Brain microvascular endothelial cell (primary cell): ENCODE measurements at regions not wholly inside any gene's neighbourhood (a gene's known extent, or its start where the extent isn't known, plus 50 kb on each side); places are given as distances from the start of the nearest gene placed in this dataset.

Experiments used
- DNase-seq: peaks from one replicate; pipeline ENCODE4 v3.0.0-alpha.2; 2020
- H3K27ac ChIP-seq: fragments of 250-450 bp; sonication (Bioruptor Pico); 2 replicates; pipeline ENCODE4 v1.5.1; 2020; ENCODE audit warnings: mild to moderate bottlenecking, moderate library complexity
- H3K27me3 ChIP-seq: fragments of 250-450 bp; sonication (Bioruptor Pico); replicated peaks from 2 replicates; pipeline ENCODE4 v1.5.1; 2020; ENCODE audit warnings: mild to moderate bottlenecking
- H3K36me3 ChIP-seq: fragments of 250-450 bp; sonication (Bioruptor Pico); replicated peaks from 2 replicates; pipeline ENCODE4 v1.5.1; 2020; ENCODE audit warnings: mild to moderate bottlenecking
- H3K4me3 ChIP-seq: 2 replicates; pipeline ENCODE4 v1.5.1; 2011; ENCODE audit warnings: low read depth, mild to moderate bottlenecking, control low read depth, low read length, moderate library complexity
- in situ Hi-C: cut with HindIII; loops from 2 replicates; pipeline ENCODE4 v1.10.0; 2017; ENCODE audit warnings: low sequenced_read_pairs, low pct_ligation_motif_present
- TF ChIP-seq, protein P1 (sequence below): IDR thresholded peaks from 2 replicates; pipeline ENCODE4 v1.5.1; 2011; ENCODE audit warnings: low read depth, mild to moderate bottlenecking, moderate library complexity, low read length, control low read depth, inconsistent platforms; ENCODE audit errors: missing control alignments

GRCh38 chr16:80007231-80007630, 406.7 kb upstream of the MAF start:
- Histone ChIP-seq H3K27ac (no peak overlapping the region), H3K36me3 (no peaks in the 10 kb centered on the region), H3K4me3 (no peak overlapping the region), H3K27me3 (no peaks in the 10 kb centered on the region)
- in situ Hi-C loops, result no loop called here
- TF ChIP-seq, protein P1, sequence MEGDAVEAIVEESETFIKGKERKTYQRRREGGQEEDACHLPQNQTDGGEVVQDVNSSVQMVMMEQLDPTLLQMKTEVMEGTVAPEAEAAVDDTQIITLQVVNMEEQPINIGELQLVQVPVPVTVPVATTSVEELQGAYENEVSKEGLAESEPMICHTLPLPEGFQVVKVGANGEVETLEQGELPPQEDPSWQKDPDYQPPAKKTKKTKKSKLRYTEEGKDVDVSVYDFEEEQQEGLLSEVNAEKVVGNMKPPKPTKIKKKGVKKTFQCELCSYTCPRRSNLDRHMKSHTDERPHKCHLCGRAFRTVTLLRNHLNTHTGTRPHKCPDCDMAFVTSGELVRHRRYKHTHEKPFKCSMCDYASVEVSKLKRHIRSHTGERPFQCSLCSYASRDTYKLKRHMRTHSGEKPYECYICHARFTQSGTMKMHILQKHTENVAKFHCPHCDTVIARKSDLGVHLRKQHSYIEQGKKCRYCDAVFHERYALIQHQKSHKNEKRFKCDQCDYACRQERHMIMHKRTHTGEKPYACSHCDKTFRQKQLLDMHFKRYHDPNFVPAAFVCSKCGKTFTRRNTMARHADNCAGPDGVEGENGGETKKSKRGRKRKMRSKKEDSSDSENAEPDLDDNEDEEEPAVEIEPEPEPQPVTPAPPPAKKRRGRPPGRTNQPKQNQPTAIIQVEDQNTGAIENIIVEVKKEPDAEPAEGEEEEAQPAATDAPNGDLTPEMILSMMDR, result no peak
- no peak for DNase-seq

- in situ Hi-C loops, result no loop called here
- DNase-seq, result peak; percentile 84
- TF ChIP-seq, protein P1, result no peak
- Histone ChIP-seq H3K36me3 (no peaks in the 10 kb centered on the region), H3K4me3 (no peak overlapping the region), H3K27me3 (no peaks in the 10 kb centered on the region), H3K27ac (peak overlapping the region; percentile 46)
Observed at GRCh38 chr16:80006241-80007215, 406.0 kb upstream of the MAF start.

DNA sequence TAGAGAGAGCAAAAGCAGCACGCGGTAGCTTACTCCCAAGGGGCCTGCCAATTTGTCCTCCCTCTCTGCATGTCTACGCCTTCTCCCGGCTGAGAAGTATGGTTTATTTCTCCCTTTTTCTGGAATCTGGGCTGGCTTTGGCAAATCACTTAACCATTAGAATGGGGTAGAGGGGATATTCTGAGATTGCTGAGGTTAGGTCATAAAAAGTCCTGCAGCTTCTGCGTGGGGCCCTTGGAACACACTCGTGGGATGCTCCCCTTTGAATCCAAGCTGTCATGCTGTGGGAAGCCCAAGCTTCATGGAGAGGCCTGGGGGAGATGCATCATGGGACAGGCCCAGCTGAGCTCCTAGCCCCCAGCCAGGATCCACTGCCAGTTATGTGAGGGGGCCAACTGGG, 403.6 kb upstream of the MAF start:
- H3K4me3 ChIP-seq, result no peak overlapping the region
- H3K27me3 ChIP-seq, result no peaks in the 10 kb centered on the region
- no peak for DNase-seq
- H3K36me3 ChIP-seq, result no peaks in the 10 kb centered on the region
- TF ChIP-seq, protein P1, result no peak
- H3K27ac ChIP-seq, result no peak overlapping the region
- in situ Hi-C loops, result no loop called here

- Histone ChIP-seq H3K27me3 (no peaks in the 10 kb centered on the region), H3K36me3 (no peaks in the 10 kb centered on the region), H3K4me3 (no peak overlapping the region), H3K27ac (no peak overlapping the region)
- in situ Hi-C loops, result no loop called here
- TF ChIP-seq, protein P1, result no peak
- no peak for DNase-seq
Observed at GRCh38 chr16:80002261-80002660, 401.7 kb upstream of the MAF start.

DNA sequence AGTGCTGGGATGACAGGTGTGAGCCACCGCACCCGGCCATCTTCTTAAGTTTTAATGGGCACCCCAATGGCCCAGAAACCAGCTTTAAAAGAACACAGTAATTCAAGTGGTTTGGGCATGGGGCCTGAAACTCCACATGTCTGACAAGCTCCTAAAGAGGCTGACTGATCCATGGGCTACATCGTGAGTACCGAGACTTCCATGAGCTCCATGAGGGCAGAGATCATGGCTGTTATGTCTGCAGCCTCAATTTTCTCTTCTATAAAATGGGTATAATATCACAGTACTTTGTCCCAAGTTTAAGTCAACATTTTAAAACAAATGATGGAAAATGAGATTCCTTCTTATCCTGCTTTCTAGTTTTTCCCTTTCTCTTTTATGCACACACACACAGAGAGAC, 397.6 kb upstream of the MAF start:
- no peaks in the 10 kb centered on the region for H3K36me3 ChIP-seq

More for the DNA sequence above, 397.6 kb upstream of the MAF start:
- TF ChIP-seq, protein P1, result no peak
- Histone ChIP-seq H3K4me3 (no peak overlapping the region), H3K27ac (no peak overlapping the region), H3K27me3 (no peaks in the 10 kb centered on the region)
- DNase-seq, result no peak
- in situ Hi-C loops, result no loop called here
